ENCODE measurements at regions not wholly inside any gene's neighbourhood (a gene's known extent, or its start where the extent isn't known, plus 50 kb on each side); places are given as distances from the start of the nearest gene placed in this dataset.

DNA sequence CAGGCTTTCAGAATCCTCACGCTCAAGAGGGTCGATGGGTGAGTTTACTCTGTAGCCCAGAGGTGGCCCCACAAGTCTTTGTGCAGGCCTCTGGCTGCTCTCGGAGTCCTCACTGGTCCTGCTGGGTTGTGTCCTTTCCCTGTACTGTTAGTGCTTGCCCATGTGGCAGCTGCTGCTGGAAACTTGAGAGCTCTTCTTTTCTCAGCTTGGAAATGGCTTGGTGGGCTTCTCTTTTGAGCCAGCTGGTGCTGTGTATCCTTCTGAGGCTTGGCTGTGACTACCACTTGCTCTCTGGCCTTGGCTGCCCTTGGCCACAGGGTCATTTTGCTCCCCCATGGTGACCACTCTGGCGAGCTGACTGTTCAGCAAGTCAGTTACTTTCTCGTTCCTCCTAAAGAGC, 82.2 kb upstream of the LMO4 start:
- Histone ChIP-seq H3K9me3 (replicated peaks) (no peaks in the 10 kb centered on the region), H3K4me1 (replicated peaks) (0 out of 2 replicates have a peak, but pooled peaks cover 3% of the 10 kb centered on the region), H3K36me3 (no peaks in the 10 kb centered on the region), H3K27me3 (replicated peaks) (no peaks in the 10 kb centered on the region), H3K4me3 (no peak overlapping the region), H3K27ac (no peak overlapping the region)
- no peak for DNase-seq (ENCODE audit: low read depth in 1 of 2, low spot score in 2 of 2)

DNA sequence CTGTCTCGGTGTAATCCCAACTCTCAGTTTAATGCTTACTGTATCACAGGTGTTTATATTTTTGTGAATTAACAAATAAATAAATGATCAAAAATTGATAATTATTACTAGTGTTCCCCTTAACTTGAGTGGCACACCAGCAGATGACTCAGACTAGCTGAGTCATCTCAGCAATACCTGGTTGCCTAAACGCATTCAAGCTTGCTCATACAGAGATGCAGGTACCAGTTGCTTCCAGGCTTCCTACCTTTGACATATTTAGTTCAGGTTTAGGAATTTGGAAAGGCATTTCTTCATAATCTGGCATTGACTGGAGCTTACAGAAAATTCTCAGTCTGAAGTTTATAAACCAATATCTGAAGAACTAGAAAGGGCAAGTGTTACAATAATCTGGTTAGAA, 78.9 kb upstream of the LMO4 start:
- H3K27me3 ChIP-seq (replicated peaks) = no peaks in the 10 kb centered on the region
- no peaks in the 10 kb centered on the region for H3K36me3 ChIP-seq
- no peak overlapping the region for H3K4me3 ChIP-seq
- no peaks in the 10 kb centered on the region for H3K9me3 ChIP-seq (replicated peaks)
- no peaks in the 10 kb centered on the region for H3K4me1 ChIP-seq (replicated peaks)
- no peak for DNase-seq (ENCODE audit: low read depth in 1 of 2, low spot score in 2 of 2)
- H3K27ac ChIP-seq = no peak overlapping the region

DNA sequence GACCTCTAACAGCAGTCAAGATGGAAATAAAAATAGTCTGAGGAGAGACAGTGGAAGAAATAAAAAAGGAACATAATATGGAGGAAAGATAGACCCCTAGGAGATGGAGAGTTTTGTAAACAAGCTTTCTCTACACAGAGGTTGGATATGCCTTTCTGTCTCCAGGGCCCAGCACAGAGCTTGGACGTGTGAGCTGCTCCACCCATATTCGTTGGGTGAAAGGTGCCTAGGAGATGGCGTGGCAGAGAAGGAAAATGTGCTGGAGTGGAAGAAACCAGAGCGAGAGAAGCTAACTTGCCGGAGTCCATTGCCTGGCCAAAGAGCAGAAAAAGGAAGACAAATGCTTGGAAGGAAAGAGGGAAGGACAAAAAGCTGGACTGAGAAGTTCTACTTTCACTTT, 78.3 kb upstream of the LMO4 start:
- Histone ChIP-seq H3K4me1 (replicated peaks) (no peaks in the 10 kb centered on the region), H3K9me3 (replicated peaks) (no peaks in the 10 kb centered on the region), H3K4me3 (no peak overlapping the region), H3K27ac (no peak overlapping the region), H3K36me3 (no peaks in the 10 kb centered on the region), H3K27me3 (replicated peaks) (no peaks in the 10 kb centered on the region)
- DNase-seq (ENCODE audit: low read depth in 1 of 2, low spot score in 2 of 2) = no peak

DNA sequence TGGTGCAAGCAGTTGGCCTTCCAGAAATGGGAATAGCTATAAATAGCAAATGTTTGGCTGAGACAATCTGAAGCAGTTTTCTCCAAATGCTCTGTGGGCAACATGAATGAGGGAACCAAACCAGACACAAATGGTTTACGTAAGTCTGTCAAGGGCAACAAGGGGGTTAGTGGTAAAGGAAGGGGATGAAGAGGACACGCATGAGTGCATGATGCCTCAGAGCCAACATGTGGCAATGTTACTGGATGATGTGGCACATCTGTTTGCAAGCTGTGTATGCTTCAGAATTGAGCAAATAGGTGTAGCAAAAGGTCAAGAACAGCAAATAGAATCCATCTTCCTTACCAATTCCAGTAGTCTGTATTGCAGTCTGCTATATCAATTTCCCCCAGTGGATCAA, 76.3 kb upstream of the LMO4 start:
- no peaks in the 10 kb centered on the region for H3K27me3 ChIP-seq (replicated peaks)
- H3K36me3 ChIP-seq = no peaks in the 10 kb centered on the region
- no peak for DNase-seq (ENCODE audit: low read depth in 1 of 2, low spot score in 2 of 2)
- no peaks in the 10 kb centered on the region for H3K9me3 ChIP-seq (replicated peaks)
- no peaks in the 10 kb centered on the region for H3K4me1 ChIP-seq (replicated peaks)
- H3K27ac ChIP-seq = no peak overlapping the region
- no peak overlapping the region for H3K4me3 ChIP-seq

GRCh38 chr1:87262688-87263087, 66.0 kb upstream of the LMO4 start:
- H3K27me3 ChIP-seq (replicated peaks) = no peaks in the 10 kb centered on the region
- H3K4me1 ChIP-seq (replicated peaks) = no peaks in the 10 kb centered on the region
- no peaks in the 10 kb centered on the region for H3K9me3 ChIP-seq (replicated peaks)
- no peaks in the 10 kb centered on the region for H3K36me3 ChIP-seq
- no peak for DNase-seq (ENCODE audit: low read depth in 1 of 2, low spot score in 2 of 2)
- no peak overlapping the region for H3K4me3 ChIP-seq
- H3K27ac ChIP-seq = no peak overlapping the region

- Histone ChIP-seq H3K4me3 (no peak overlapping the region), H3K9me3 (replicated peaks) (no peaks in the 10 kb centered on the region), H3K36me3 (no peaks in the 10 kb centered on the region), H3K4me1 (replicated peaks) (no peaks in the 10 kb centered on the region), H3K27me3 (replicated peaks) (no peaks in the 10 kb centered on the region), H3K27ac (no peak overlapping the region)
- DNase-seq (ENCODE audit: low read depth in 1 of 2, low spot score in 2 of 2) = no peak
Measured at GRCh38 chr1:87263281-87263680, 65.4 kb upstream of the LMO4 start.

DNA sequence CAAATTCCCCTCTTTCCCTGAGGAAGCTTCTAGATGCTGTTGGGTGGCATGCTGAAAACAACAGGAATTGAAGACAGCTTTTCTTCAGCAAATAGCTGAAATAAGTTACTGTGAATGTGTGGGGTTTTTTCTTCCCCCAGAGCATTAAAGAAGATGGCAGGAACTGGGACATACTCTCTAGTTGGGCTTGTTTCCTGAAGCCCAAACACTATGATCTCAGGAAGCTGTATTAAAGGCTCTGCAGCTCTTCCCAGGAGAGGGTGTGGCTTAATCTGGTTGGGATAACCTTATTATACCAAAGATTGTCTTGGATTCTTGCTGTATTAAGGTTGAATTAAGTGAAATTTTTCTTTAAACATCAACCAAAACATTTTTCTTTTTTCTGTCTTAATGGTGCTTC, 64.9 kb upstream of the LMO4 start:
- Histone ChIP-seq H3K36me3 (no peaks in the 10 kb centered on the region), H3K27ac (no peak overlapping the region)

DNA sequence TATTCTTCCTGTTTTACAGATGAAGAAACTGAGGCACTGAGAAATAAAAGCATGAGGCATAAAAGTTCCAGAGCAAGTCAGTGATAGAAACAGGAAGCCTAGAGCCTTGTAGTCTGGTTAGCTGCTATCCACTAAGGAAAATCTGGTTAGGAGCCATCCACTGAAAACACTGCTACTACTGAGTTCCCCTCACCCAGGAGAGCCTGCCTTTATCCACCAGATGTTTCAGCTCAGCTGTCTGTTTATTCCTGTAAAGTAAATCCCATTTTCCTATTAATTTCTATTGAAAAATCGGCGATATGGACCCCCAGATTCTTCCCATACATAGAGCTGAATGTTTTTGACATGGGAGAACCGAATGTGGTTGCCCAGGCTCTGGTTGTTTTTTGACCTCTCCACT, 63.7 kb upstream of the LMO4 start:
- Histone ChIP-seq H3K27ac (no peak overlapping the region), H3K4me1 (replicated peaks) (no peaks in the 10 kb centered on the region), H3K36me3 (no peaks in the 10 kb centered on the region), H3K9me3 (replicated peaks) (no peaks in the 10 kb centered on the region), H3K4me3 (no peak overlapping the region), H3K27me3 (replicated peaks) (no peaks in the 10 kb centered on the region)
- no peak for DNase-seq (ENCODE audit: low read depth in 1 of 2, low spot score in 2 of 2)

More for the DNA sequence above, 64.9 kb upstream of the LMO4 start:
- no peaks in the 10 kb centered on the region for H3K9me3 ChIP-seq (replicated peaks)
- no peaks in the 10 kb centered on the region for H3K4me1 ChIP-seq (replicated peaks)
- H3K4me3 ChIP-seq = no peak overlapping the region
- H3K27me3 ChIP-seq (replicated peaks) = no peaks in the 10 kb centered on the region
- no peak for DNase-seq (ENCODE audit: low read depth in 1 of 2, low spot score in 2 of 2)

- Histone ChIP-seq H3K9me3 (replicated peaks) (no peaks in the 10 kb centered on the region), H3K27ac (no peak overlapping the region), H3K36me3 (no peaks in the 10 kb centered on the region), H3K4me3 (no peak overlapping the region), H3K4me1 (replicated peaks) (no peaks in the 10 kb centered on the region), H3K27me3 (replicated peaks) (no peaks in the 10 kb centered on the region)
- no peak for DNase-seq (ENCODE audit: low read depth in 1 of 2, low spot score in 2 of 2)
Measured at GRCh38 chr1:87265786-87266185, 62.9 kb upstream of the LMO4 start.

DNA sequence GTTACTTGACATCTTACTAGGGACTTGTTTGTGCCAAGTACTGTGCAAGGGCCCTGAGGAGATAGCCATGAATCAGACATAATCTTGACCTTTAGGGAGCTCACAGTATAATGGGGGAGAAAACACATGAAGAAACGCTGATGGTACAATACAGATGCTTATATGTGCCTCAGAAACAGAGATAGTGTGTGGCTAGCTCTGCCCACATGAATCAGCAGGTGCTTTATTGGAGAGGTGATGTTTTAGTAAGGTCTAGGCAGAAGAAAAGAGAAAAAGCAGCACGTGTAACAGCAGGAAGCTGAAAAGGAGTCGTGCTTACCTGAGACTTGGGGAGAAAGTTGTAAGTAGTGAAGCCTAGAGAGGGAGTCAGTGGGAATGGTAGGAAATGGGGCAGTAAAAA, 60.6 kb upstream of the LMO4 start:
- Histone ChIP-seq H3K4me3 (no peak overlapping the region), H3K4me1 (replicated peaks) (no peaks in the 10 kb centered on the region), H3K36me3 (no peaks in the 10 kb centered on the region), H3K27me3 (replicated peaks) (no peaks in the 10 kb centered on the region), H3K9me3 (replicated peaks) (no peaks in the 10 kb centered on the region), H3K27ac (no peak overlapping the region)
- no peak for DNase-seq (ENCODE audit: low read depth in 1 of 2, low spot score in 2 of 2)

DNA sequence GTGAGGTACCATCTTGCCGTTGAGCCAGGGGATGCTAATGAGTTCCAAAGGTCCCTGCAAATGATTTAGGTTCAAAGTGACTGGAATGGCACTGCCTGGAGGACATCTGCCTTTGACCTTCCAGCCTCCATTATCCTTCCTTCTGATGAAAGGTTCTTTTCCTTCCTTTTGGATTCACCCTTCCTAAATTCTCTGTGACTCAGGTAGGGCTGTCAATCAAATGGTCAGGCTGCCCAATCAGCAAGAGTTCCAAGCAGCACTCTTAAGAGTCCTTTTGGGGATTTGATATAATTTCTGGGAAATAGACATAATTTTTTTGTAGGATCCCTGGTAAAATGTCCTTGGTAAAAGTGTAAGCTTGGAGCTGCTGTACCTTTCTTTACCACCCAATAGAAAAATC, 58.8 kb upstream of the LMO4 start:
- Histone ChIP-seq H3K27ac (no peak overlapping the region), H3K27me3 (replicated peaks) (no peaks in the 10 kb centered on the region), H3K4me1 (replicated peaks) (no peaks in the 10 kb centered on the region), H3K4me3 (no peak overlapping the region), H3K36me3 (no peaks in the 10 kb centered on the region), H3K9me3 (replicated peaks) (no peaks in the 10 kb centered on the region)
- no peak for DNase-seq (ENCODE audit: low read depth in 1 of 2, low spot score in 2 of 2)

- Histone ChIP-seq H3K27me3 (replicated peaks) (no peaks in the 10 kb centered on the region), H3K4me3 (no peak overlapping the region), H3K4me1 (replicated peaks) (no peaks in the 10 kb centered on the region), H3K27ac (no peak overlapping the region), H3K9me3 (replicated peaks) (no peaks in the 10 kb centered on the region), H3K36me3 (no peaks in the 10 kb centered on the region)
- DNase-seq (ENCODE audit: low read depth in 1 of 2, low spot score in 2 of 2) = no peak
Measured at GRCh38 chr1:87273291-87273690, 55.4 kb upstream of the LMO4 start.

GRCh38 chr1:87274851-87275250, 53.8 kb upstream of the LMO4 start:
- Histone ChIP-seq H3K27ac (no peak overlapping the region), H3K27me3 (replicated peaks) (no peaks in the 10 kb centered on the region), H3K4me3 (no peak overlapping the region), H3K9me3 (replicated peaks) (no peaks in the 10 kb centered on the region), H3K4me1 (replicated peaks) (no peaks in the 10 kb centered on the region), H3K36me3 (no peaks in the 10 kb centered on the region)
- no peak for DNase-seq (ENCODE audit: low read depth in 1 of 2, low spot score in 2 of 2)

GRCh38 chr1:87278825-87279535, 49.7 kb upstream of the LMO4 start:
- H3K9me3 ChIP-seq (replicated peaks) = no peaks in the 10 kb centered on the region
- H3K4me1 ChIP-seq (replicated peaks) = no peaks in the 10 kb centered on the region
- no peak overlapping the region for H3K4me3 ChIP-seq
- H3K27ac ChIP-seq = no peak overlapping the region
- DNase-seq (ENCODE audit: low read depth in 1 of 2, low spot score in 2 of 2) = no peak
- H3K36me3 ChIP-seq = no peaks in the 10 kb centered on the region
- no peaks in the 10 kb centered on the region for H3K27me3 ChIP-seq (replicated peaks)

All from SJSA1 (cell line).